ENCODE measurements at regions not wholly inside any gene's neighbourhood (a gene's known extent, or its start where the extent isn't known, plus 50 kb on each side); places are given as distances from the start of the nearest gene placed in this dataset.

- H3K36me3 ChIP-seq (ENCODE audit: insufficient read depth, low read length), result no peaks in the 10 kb centered on the region
- no peaks in the 10 kb centered on the region for H3K9me3 ChIP-seq (ENCODE audit: control insufficient read depth, insufficient read depth, low read length)
- H3K9ac ChIP-seq (ENCODE audit: low read depth, low read length), result no peak overlapping the region
- no peaks in the 10 kb centered on the region; the same call in 1 of the 2 replicates for H3K4me1 ChIP-seq (ENCODE audit: insufficient read depth, low read length)
Observed at GRCh38 chr10:120282421-120282820, 174.6 kb upstream of the PLPP4 start.

GRCh38 chr10:120282846-120283492, 174.1 kb upstream of the PLPP4 start:
- H3K9me3 ChIP-seq (ENCODE audit: control insufficient read depth, insufficient read depth, low read length), result no peaks in the 10 kb centered on the region
- no peak overlapping the region for H3K9ac ChIP-seq (ENCODE audit: low read depth, low read length)
- no peaks in the 10 kb centered on the region; the same call in 1 of the 2 replicates for H3K4me1 ChIP-seq (ENCODE audit: insufficient read depth, low read length)
- no peaks in the 10 kb centered on the region for H3K36me3 ChIP-seq (ENCODE audit: insufficient read depth, low read length)

GRCh38 chr10:120285408-120285807, 171.6 kb upstream of the PLPP4 start:
- Histone ChIP-seq H3K9me3 (ENCODE audit: control insufficient read depth, insufficient read depth, low read length) (no peaks in the 10 kb centered on the region), H3K4me1 (ENCODE audit: insufficient read depth, low read length) (no peaks in the 10 kb centered on the region), H3K36me3 (ENCODE audit: insufficient read depth, low read length) (no peaks in the 10 kb centered on the region), H3K9ac (ENCODE audit: low read depth, low read length) (no peak overlapping the region)

DNA sequence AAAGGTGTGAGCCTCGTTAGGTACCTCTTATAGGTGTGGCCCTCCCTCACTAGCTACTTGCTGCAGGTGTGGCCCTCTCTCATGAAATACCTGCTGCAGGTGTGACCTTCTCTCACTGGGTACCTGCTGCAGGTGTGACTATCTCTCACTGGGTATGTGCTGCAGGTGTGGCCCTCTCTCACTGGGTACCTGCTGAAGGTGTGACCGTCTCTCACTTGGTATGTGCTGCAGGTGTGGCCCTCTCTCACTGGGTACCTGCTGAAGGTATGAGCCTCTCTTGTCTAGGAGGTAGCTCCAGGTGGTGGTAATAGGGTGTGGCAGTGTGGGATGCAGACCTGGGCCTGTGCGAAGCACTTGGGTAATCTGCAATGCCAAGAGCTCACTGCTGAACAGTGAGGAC, 170.7 kb upstream of the PLPP4 start:
- Histone ChIP-seq H3K4me1 (ENCODE audit: insufficient read depth, low read length) (no peaks in the 10 kb centered on the region), H3K9ac (ENCODE audit: low read depth, low read length) (no peak overlapping the region)

GRCh38 chr10:120300513-120300912, 156.5 kb upstream of the PLPP4 start:
- no peaks in the 10 kb centered on the region for H3K9me3 ChIP-seq (ENCODE audit: control insufficient read depth, insufficient read depth, low read length)
- no peak overlapping the region for H3K9ac ChIP-seq (ENCODE audit: low read depth, low read length)
- no peaks in the 10 kb centered on the region for H3K4me1 ChIP-seq (ENCODE audit: insufficient read depth, low read length)
- no peaks in the 10 kb centered on the region for H3K36me3 ChIP-seq (ENCODE audit: insufficient read depth, low read length)

More for the DNA sequence above, 170.7 kb upstream of the PLPP4 start:
- Histone ChIP-seq H3K36me3 (ENCODE audit: insufficient read depth, low read length) (no peaks in the 10 kb centered on the region), H3K9me3 (ENCODE audit: control insufficient read depth, insufficient read depth, low read length) (no peaks in the 10 kb centered on the region)

- Histone ChIP-seq H3K9ac (ENCODE audit: low read depth, low read length) (no peak overlapping the region), H3K9me3 (ENCODE audit: control insufficient read depth, insufficient read depth, low read length) (no peaks in the 10 kb centered on the region), H3K36me3 (ENCODE audit: insufficient read depth, low read length) (no peaks in the 10 kb centered on the region), H3K4me1 (ENCODE audit: insufficient read depth, low read length) (no peaks in the 10 kb centered on the region)
Observed at GRCh38 chr10:120308589-120308988, 148.4 kb upstream of the PLPP4 start.

DNA sequence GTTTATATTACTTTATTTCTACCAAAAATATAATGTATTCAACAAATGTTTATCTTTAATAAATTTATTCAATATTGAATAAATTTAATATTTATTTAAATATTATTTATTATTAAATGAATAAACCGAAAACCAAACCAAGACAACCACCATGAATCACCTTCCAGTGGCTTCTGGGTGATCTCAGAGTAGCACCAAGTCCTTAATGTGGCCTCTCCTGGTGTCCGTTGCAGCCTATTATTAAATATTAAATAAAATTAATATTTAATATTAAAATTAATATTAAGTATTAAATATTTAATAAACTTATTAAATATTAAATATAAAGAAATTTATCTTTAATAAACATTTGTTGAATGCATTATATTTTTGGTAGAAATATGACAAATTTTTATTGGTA, 143.3 kb upstream of the PLPP4 start:
- no peaks in the 10 kb centered on the region for H3K9me3 ChIP-seq (ENCODE audit: control insufficient read depth, insufficient read depth, low read length)
- H3K9ac ChIP-seq (ENCODE audit: low read depth, low read length), result no peak overlapping the region

DNA sequence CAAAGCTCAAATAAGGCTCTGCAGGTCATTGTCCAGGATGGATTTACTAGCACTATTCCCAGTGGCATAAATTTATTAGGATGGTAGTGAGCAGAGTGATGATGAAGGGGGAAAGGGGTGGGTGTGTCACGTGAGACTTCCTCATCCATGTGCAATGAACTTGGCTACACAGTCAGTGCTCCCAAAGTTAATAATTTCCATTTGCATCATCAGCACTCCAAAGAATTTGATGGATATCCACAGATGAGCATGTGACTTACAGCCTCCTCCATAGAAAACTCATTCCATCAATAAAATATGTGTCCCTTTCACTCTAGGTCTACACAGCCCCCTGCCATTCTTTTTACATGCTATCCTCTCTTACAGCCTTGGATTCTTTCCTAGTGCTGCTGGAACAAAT, 142.6 kb upstream of the PLPP4 start:
- no peak overlapping the region for H3K9ac ChIP-seq (ENCODE audit: low read depth, low read length)
- H3K9me3 ChIP-seq (ENCODE audit: control insufficient read depth, insufficient read depth, low read length), result no peaks in the 10 kb centered on the region
- no peaks in the 10 kb centered on the region for H3K36me3 ChIP-seq (ENCODE audit: insufficient read depth, low read length)
- no peaks in the 10 kb centered on the region for H3K4me1 ChIP-seq (ENCODE audit: insufficient read depth, low read length)

More for the DNA sequence above, 143.3 kb upstream of the PLPP4 start:
- H3K36me3 ChIP-seq (ENCODE audit: insufficient read depth, low read length), result no peaks in the 10 kb centered on the region
- no peaks in the 10 kb centered on the region for H3K4me1 ChIP-seq (ENCODE audit: insufficient read depth, low read length)

DNA sequence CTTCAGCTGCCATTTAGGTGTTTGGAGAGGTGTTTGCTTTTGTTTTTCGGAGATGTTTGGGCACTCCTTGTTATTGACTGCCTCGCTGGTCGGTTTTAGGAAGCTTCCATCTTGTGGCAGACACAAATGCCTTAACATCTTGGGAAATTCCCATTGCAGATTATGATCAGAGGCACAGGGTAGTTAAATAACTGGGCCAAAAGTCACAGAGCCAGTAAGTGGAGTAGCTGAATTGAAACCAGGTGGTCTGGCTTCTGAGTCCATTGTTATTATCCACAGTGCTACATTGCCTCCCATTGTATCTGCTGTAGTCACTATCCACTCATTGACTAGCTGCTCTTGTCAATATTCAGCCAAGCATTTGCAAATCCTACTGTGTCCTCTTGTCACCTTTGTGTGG, 138.2 kb upstream of the PLPP4 start:
- Histone ChIP-seq H3K9ac (ENCODE audit: low read depth, low read length) (no peak overlapping the region), H3K4me1 (ENCODE audit: insufficient read depth, low read length) (no peaks in the 10 kb centered on the region), H3K9me3 (ENCODE audit: control insufficient read depth, insufficient read depth, low read length) (no peaks in the 10 kb centered on the region), H3K36me3 (ENCODE audit: insufficient read depth, low read length) (no peaks in the 10 kb centered on the region)

DNA sequence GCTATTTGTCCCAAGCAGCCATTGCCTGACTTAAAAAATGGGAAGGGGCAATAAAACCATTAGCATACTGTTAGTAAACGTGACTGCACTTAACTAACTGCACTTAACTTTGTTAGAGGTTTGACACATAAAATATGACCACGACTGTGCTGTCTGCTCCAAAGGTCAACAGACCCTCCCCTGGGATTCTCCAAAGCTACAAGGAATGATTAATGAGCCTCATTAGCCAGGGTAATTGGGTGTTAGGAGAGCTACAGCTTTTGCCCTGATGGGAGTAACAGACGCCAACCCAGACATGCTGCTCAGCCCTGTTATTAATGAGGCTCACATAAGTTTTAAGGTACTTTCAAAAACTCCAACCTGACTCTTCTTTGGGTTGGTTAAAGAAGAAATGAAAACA, 129.4 kb upstream of the PLPP4 start:
- Histone ChIP-seq H3K36me3 (ENCODE audit: insufficient read depth, low read length) (no peaks in the 10 kb centered on the region), H3K4me1 (ENCODE audit: insufficient read depth, low read length) (no peaks in the 10 kb centered on the region), H3K9me3 (ENCODE audit: control insufficient read depth, insufficient read depth, low read length) (no peaks in the 10 kb centered on the region), H3K9ac (ENCODE audit: low read depth, low read length) (no peak overlapping the region)

GRCh38 chr10:120328647-120329046, 128.4 kb upstream of the PLPP4 start:
- Histone ChIP-seq H3K9ac (ENCODE audit: low read depth, low read length) (no peak overlapping the region), H3K4me1 (ENCODE audit: insufficient read depth, low read length) (no peaks in the 10 kb centered on the region), H3K9me3 (ENCODE audit: control insufficient read depth, insufficient read depth, low read length) (no peaks in the 10 kb centered on the region), H3K36me3 (ENCODE audit: insufficient read depth, low read length) (no peaks in the 10 kb centered on the region)

DNA sequence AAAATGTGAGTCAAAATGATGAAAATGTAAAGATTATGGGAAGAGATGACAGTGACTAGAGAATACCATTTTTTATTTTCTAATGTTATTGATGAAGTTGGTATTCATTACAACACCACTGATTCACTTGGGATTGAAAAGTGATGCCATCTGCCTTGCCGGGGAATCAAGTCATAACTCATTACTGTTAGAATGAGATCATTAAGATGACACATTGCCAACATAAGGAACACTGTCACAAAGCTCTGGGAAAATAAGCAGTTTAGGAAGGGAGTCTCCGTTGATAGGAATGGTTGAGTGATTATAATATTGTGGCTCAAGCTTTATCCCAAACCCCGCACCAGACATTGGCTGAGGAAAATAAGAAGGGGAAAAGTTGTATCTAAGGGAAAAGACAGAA, 121.5 kb upstream of the PLPP4 start:
- Histone ChIP-seq H3K36me3 (ENCODE audit: insufficient read depth, low read length) (no peaks in the 10 kb centered on the region), H3K4me1 (ENCODE audit: insufficient read depth, low read length) (no peaks in the 10 kb centered on the region), H3K9me3 (ENCODE audit: control insufficient read depth, insufficient read depth, low read length) (no peaks in the 10 kb centered on the region), H3K9ac (ENCODE audit: low read depth, low read length) (no peak overlapping the region)

DNA sequence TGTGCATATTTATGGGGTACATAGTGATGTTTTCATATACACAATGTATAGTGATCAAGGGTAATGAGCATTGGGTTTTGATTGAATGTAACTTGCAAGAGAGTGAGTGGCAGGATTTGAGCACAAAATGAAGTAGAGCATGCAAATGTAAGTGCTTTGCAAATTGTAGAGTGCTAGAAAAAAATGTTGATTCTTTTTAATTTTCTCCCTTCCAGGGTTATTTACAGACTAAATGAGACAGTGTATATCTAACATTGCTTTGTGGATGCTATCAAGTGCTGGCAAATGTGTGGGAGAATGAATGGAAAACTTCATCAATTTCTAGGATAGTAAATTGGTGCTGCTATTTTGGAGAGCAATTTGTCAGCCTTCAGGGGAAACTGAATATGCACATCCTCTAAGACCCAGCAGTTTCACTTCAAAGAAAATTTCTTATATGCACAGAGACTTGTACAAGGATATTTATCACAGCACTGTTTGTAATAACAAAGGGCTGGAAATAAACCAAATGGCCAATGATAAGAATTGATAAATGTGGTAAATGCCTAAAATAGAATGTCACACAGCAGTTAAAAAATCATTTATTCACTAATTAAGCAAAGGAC, 120.6 kb upstream of the PLPP4 start:
- Histone ChIP-seq H3K36me3 (ENCODE audit: insufficient read depth, low read length) (no peaks in the 10 kb centered on the region), H3K9ac (ENCODE audit: low read depth, low read length) (no peak overlapping the region), H3K4me1 (ENCODE audit: insufficient read depth, low read length) (no peaks in the 10 kb centered on the region), H3K9me3 (ENCODE audit: control insufficient read depth, insufficient read depth, low read length) (no peaks in the 10 kb centered on the region)

DNA sequence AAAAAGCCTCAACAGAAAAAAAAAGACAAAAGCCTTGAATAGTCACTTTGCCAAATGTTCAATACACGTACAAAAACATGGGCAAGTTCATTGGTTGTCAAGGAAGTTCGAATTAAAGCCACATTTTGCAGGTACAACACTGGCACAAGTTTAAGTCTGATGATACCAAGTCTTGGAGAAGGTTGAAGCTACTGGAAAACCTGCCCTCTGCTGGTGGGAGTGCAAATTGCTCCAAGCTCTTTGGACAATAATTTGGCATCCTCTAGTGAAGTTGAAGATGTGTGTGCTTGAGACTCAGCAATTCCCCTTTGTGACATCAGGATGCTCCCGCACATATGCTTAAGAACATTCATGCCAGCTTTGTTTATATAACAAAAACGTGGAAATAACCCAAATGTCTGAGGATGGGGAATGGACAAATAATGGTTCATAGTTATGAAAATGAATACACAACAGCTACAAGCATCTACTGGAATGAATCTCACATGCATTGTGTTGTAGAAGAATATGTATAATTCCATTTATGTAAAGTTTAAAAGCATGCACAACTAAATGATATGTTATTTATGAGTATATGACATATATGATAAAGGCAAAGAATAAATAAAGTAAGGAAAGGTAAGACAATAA, 120.0 kb upstream of the PLPP4 start:
- Histone ChIP-seq H3K36me3 (ENCODE audit: insufficient read depth, low read length) (no peaks in the 10 kb centered on the region), H3K4me1 (ENCODE audit: insufficient read depth, low read length) (no peaks in the 10 kb centered on the region; the same call in 1 of the 2 replicates), H3K9me3 (ENCODE audit: control insufficient read depth, insufficient read depth, low read length) (no peaks in the 10 kb centered on the region), H3K9ac (ENCODE audit: low read depth, low read length) (no peak overlapping the region)

- Histone ChIP-seq H3K4me1 (ENCODE audit: insufficient read depth, low read length) (no peaks in the 10 kb centered on the region; the same call in 1 of the 2 replicates), H3K9me3 (ENCODE audit: control insufficient read depth, insufficient read depth, low read length) (no peaks in the 10 kb centered on the region), H3K9ac (ENCODE audit: low read depth, low read length) (no peak overlapping the region), H3K36me3 (ENCODE audit: insufficient read depth, low read length) (no peaks in the 10 kb centered on the region)
Observed at GRCh38 chr10:120342115-120342714, 114.8 kb upstream of the PLPP4 start.

All from ES-I3 (cell line).